Testis (tissue), 2 donors: ENCODE measurements at regions not wholly inside any gene's neighbourhood (a gene's known extent, or its start where the extent isn't known, plus 50 kb on each side); places are given as distances from the start of the nearest gene placed in this dataset.

ENCODE experiments used
- CTCF ChIP-seq, 3 experiments: fragments of 450-650 bp in 2 of 3; fragments of 200-600 bp in 1 of 3; sonication (generic) in 1 of 3; IDR thresholded peaks; one replicate each; pipeline ENCODE4 v1.5.1; 2016 to 2019; ENCODE audit warnings: antibody characterized with exemption in 3 of 3, mild to moderate bottlenecking in 2 of 3, moderate library complexity in 1 of 3
- POLR2A ChIP-seq: fragments of 450-650 bp; IDR thresholded peaks from one replicate; pipeline ENCODE4 v1.6.1; 2017; ENCODE audit warnings: antibody characterized with exemption, mild to moderate bottlenecking, moderate library complexity

GRCh38 chr19:14325134-14325533 is 56.1 kb upstream of the ADGRE5 start:
- no peak for TF ChIP-seq CTCF (IDR thresholded peaks at IDR 0.05)
- no peak for TF ChIP-seq POLR2A
